KMS-11 (cell line): ENCODE measurements at regions not wholly inside any gene's neighbourhood (a gene's known extent, or its start where the extent isn't known, plus 50 kb on each side); places are given as distances from the start of the nearest gene placed in this dataset.

Experiments used
- H2AFZ ChIP-seq: fragments of 200-600 bp; sonication (generic); 2 replicates; pipeline ENCODE4 v1.6.1; 2016; ENCODE audit warnings: antibody characterized with exemption, mixed run types, low read depth
- H3K27ac ChIP-seq: fragments of 200-600 bp; sonication (generic); 2 replicates; pipeline ENCODE4 v1.6.1; 2016; ENCODE audit warnings: mild to moderate bottlenecking, mixed run types
- H3K27me3 ChIP-seq: fragments of 200-600 bp; sonication (generic); 2 replicates; pipeline ENCODE4 v1.6.1; 2017; ENCODE audit warnings: mild to moderate bottlenecking, low read depth, mixed run types, moderate library complexity; ENCODE audit not compliant: insufficient read depth
- H3K36me3 ChIP-seq: fragments of 200-600 bp; sonication (generic); 2 replicates; pipeline ENCODE4 v1.6.1; 2017; ENCODE audit warnings: mild to moderate bottlenecking, mixed run types; ENCODE audit not compliant: insufficient read depth
- H3K4me1 ChIP-seq: fragments of 200-600 bp; sonication (generic); 2 replicates; pipeline ENCODE4 v1.6.1; 2016; ENCODE audit warnings: mild to moderate bottlenecking, low read depth, mixed run types; ENCODE audit not compliant: poor library complexity, severe bottlenecking
- H3K4me2 ChIP-seq: fragments of 200-600 bp; sonication (generic); 2 replicates; pipeline ENCODE4 v1.7.0; 2016; ENCODE audit warnings: mild to moderate bottlenecking, mixed run types
- H3K4me3 ChIP-seq: fragments of 200-600 bp; sonication (generic); IDR thresholded peaks from 2 replicates; pipeline ENCODE4 v1.6.1; 2017; ENCODE audit warnings: low read depth, low read length, mixed read lengths; ENCODE audit not compliant: insufficient read depth
- H3K79me2 ChIP-seq: fragments of 200-600 bp; sonication (generic); 2 replicates; pipeline ENCODE4 v1.6.1; 2016; ENCODE audit warnings: low read depth, mixed run types; ENCODE audit not compliant: insufficient read depth
- H3K9ac ChIP-seq: fragments of 200-600 bp; sonication (generic); 2 replicates; pipeline ENCODE4 v1.6.1; 2016; ENCODE audit warnings: mild to moderate bottlenecking, mixed run types
- H4K20me1 ChIP-seq: fragments of 200-600 bp; sonication (generic); 2 replicates; pipeline ENCODE4 v1.6.1; 2016; ENCODE audit warnings: mild to moderate bottlenecking, mixed run types; ENCODE audit not compliant: insufficient read depth
- CTCF ChIP-seq: fragments of 200-600 bp; sonication (generic); conservative IDR thresholded peaks from 2 replicates; pipeline ENCODE4 v1.6.1; 2017; ENCODE audit warnings: low read depth, mild to moderate bottlenecking, antibody characterized with exemption, low read length, moderate library complexity, mixed read lengths

- Histone ChIP-seq H3K4me1 (peaks cover 13% of the 10 kb centered on the region), H3K4me2 (no peak overlapping the region), H3K79me2 (no peaks in the 10 kb centered on the region), H4K20me1 (no peaks in the 10 kb centered on the region), H3K27me3 (no peaks in the 10 kb centered on the region), H2AFZ (no peak overlapping the region), H3K9ac (no peak overlapping the region), H3K27ac (no peak overlapping the region), H3K4me3 (no peak overlapping the region), H3K36me3 (no peaks in the 10 kb centered on the region)
- no peak for TF ChIP-seq CTCF
These were observed 521.2 kb upstream of the TBX3 start for GRCh38 chr12:115204957-115205754.

GRCh38 chr12:115203701-115204100, 519.7 kb upstream of the TBX3 start:
- H3K9ac ChIP-seq, result no peak overlapping the region
- H4K20me1 ChIP-seq, result no peaks in the 10 kb centered on the region
- H3K4me1 ChIP-seq, result peaks cover 10% of the 10 kb centered on the region
- H3K4me2 ChIP-seq, result no peak overlapping the region
- no peak overlapping the region for H2AFZ ChIP-seq
- H3K79me2 ChIP-seq, result no peaks in the 10 kb centered on the region
- H3K27ac ChIP-seq, result no peak overlapping the region
- no peaks in the 10 kb centered on the region for H3K27me3 ChIP-seq
- TF ChIP-seq CTCF, result no peak
- H3K4me3 ChIP-seq, result no peak overlapping the region
- H3K36me3 ChIP-seq, result no peaks in the 10 kb centered on the region

GRCh38 chr12:115201966-115202365, 518.0 kb upstream of the TBX3 start:
- H3K27me3 ChIP-seq, result no peaks in the 10 kb centered on the region
- no peak overlapping the region for H3K27ac ChIP-seq
- H3K4me2 ChIP-seq, result no peak overlapping the region
- H4K20me1 ChIP-seq, result no peaks in the 10 kb centered on the region
- H3K79me2 ChIP-seq, result no peaks in the 10 kb centered on the region
- no peak overlapping the region for H3K9ac ChIP-seq
- no peak overlapping the region for H2AFZ ChIP-seq
- H3K36me3 ChIP-seq, result no peaks in the 10 kb centered on the region
- H3K4me1 ChIP-seq, result no peaks in the 10 kb centered on the region
- no peak overlapping the region for H3K4me3 ChIP-seq
- TF ChIP-seq CTCF, result no peak

GRCh38 chr12:115199831-115200230, 515.9 kb upstream of the TBX3 start:
- Histone ChIP-seq H4K20me1 (no peaks in the 10 kb centered on the region), H3K9ac (no peak overlapping the region), H3K4me2 (no peak overlapping the region), H3K36me3 (no peaks in the 10 kb centered on the region), H3K27me3 (no peaks in the 10 kb centered on the region), H3K79me2 (no peaks in the 10 kb centered on the region), H2AFZ (no peak overlapping the region), H3K4me3 (no peak overlapping the region), H3K4me1 (no peaks in the 10 kb centered on the region), H3K27ac (no peak overlapping the region)
- TF ChIP-seq CTCF, result no peak
